ENCODE measurements at regions not wholly inside any gene's neighbourhood (a gene's known extent, or its start where the extent isn't known, plus 50 kb on each side); places are given as distances from the start of the nearest gene placed in this dataset.
A peak's percentile ranks its signal among the peaks of the same experiment; 100 is the strongest.

DNA sequence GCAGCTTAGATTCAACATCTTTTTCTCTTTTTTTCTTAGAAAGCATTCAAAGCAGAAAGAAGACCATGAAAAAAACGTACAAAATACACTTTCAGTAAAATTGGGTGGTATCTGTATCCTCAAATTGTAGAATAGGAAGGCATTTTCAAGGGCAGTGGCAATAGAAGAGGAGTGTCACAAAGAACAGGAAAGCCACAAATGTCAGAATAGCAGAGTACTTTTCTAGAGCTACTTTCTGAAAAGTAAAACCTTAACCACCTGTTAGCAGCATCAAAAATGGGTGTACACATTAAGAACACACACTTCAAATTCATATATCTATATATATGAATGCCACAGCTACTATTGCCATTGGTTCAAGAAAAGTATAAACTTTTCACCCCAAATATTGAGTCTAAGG lies 412.1 kb upstream of the DCN start:
- no peak overlapping the region for H3K27ac Mint-ChIP-seq
- POLR2A ChIA-PET, result no interaction called here
- CTCF ChIA-PET, result no interaction called here
- no peak for DNase-seq
- H3K4me1 Mint-ChIP-seq, result peaks cover 3% of the 10 kb centered on the region
- no peaks in the 10 kb centered on the region for H3K27me3 Mint-ChIP-seq
- peaks cover 4% of the 10 kb centered on the region for H3K36me3 Mint-ChIP-seq (ENCODE audit: low read depth)
- peaks cover 6% of the 10 kb centered on the region for H3K9me3 Mint-ChIP-seq
- no peak overlapping the region for H3K4me3 Mint-ChIP-seq

- peaks cover 6% of the 10 kb centered on the region for H3K4me1 Mint-ChIP-seq
- no peak overlapping the region for H3K27ac Mint-ChIP-seq
- ChIA-PET CTCF (interaction anchor here (1.2 kb wide), 1 partner anchor 14 kb away, joined by 4 read pairs; no protein-coding TSS in a partner anchor), POLR2A (no interaction called here)
- H3K27me3 Mint-ChIP-seq, result no peaks in the 10 kb centered on the region
- DNase-seq, result no peak
- H3K4me3 Mint-ChIP-seq, result no peak overlapping the region
- no peaks in the 10 kb centered on the region for H3K9me3 Mint-ChIP-seq
- no peaks in the 10 kb centered on the region for H3K36me3 Mint-ChIP-seq (ENCODE audit: low read depth)
These were observed 409.0 kb upstream of the DCN start for GRCh38 chr12:91591639-91591987.

DNA sequence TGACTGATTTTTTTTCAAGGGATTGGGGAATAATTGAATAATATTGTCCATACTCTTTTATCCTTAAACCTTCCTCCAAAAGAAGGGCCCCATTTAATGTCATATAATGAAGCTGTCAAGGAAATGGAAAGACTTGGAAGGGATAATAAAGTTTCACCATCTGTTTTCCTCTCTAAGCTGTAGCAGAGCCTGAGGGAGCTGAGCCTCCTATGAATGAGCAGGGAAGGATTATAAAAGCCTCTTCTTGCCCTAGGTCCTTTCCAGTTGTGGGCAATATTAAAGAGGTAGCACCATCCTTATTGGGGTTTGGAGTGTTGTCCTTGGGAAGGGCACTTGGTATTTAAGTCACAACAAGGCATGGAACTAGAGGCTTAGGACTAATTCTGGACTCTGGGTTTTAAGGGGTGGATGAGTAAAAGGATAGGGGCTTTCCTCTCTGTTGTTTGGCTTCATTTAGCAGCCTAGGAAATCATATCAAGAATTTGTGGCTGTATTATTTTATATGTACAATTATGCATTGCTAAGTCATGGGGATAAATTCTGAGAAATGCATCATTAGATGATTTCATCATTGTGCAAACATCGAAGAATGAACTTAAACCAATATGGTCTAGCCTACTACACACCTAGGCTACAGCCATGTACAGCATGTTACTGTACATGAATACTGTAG lies 408.5 kb upstream of the DCN start:
- H3K9me3 Mint-ChIP-seq, result no peaks in the 10 kb centered on the region
- H3K4me3 Mint-ChIP-seq, result no peak overlapping the region
- no peaks in the 10 kb centered on the region for H3K27me3 Mint-ChIP-seq
- no peak overlapping the region for H3K27ac Mint-ChIP-seq
- ChIA-PET POLR2A (no interaction called here), CTCF (interaction anchor here (1.2 kb wide), 1 partner anchor 13 kb away, joined by 4 read pairs; no protein-coding TSS in a partner anchor)
- DNase-seq, result no peak
- no peaks in the 10 kb centered on the region for H3K36me3 Mint-ChIP-seq (ENCODE audit: low read depth)
- peaks cover 6% of the 10 kb centered on the region for H3K4me1 Mint-ChIP-seq

- Mint-ChIP-seq H3K27ac (no peak overlapping the region), H3K27me3 (no peaks in the 10 kb centered on the region), H3K9me3 (no peaks in the 10 kb centered on the region), H3K36me3 (ENCODE audit: low read depth) (no peaks in the 10 kb centered on the region), H3K4me1 (peaks cover 3% of the 10 kb centered on the region), H3K4me3 (no peak overlapping the region)
- DNase-seq, result no peak
- ChIA-PET POLR2A (no interaction called here), CTCF (no interaction called here)
These were observed 406.3 kb upstream of the DCN start for GRCh38 chr12:91588874-91589454.

DNA sequence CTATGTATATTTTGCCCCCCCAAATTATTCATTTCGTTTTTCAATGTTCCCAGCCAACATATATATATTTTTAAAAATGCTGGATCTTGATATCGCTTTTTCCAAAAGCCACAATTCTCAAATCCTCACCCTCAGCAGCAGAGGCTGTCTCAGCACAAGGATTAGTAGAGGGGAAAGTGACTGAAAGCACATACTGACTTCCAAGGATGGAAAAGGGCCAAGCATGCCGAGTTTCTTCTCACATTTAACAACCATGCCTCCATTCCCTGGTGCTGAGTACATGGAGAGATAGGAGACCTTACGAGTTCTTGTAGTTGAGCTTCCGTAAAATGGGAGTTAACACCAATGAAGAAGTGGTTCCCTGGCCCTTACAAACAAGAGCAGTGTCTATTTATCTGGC lies 403.4 kb upstream of the DCN start:
- ChIA-PET CTCF (interaction anchor here (1.0 kb wide), 1 partner anchor 24 kb away, joined by 3 read pairs; no protein-coding TSS in a partner anchor), POLR2A (no interaction called here)
- Mint-ChIP-seq H3K9me3 (no peaks in the 10 kb centered on the region), H3K4me3 (no peak overlapping the region), H3K27me3 (no peaks in the 10 kb centered on the region), H3K36me3 (ENCODE audit: low read depth) (no peaks in the 10 kb centered on the region), H3K27ac (no peak overlapping the region), H3K4me1 (peaks cover 3% of the 10 kb centered on the region)
- no peak for DNase-seq

DNA sequence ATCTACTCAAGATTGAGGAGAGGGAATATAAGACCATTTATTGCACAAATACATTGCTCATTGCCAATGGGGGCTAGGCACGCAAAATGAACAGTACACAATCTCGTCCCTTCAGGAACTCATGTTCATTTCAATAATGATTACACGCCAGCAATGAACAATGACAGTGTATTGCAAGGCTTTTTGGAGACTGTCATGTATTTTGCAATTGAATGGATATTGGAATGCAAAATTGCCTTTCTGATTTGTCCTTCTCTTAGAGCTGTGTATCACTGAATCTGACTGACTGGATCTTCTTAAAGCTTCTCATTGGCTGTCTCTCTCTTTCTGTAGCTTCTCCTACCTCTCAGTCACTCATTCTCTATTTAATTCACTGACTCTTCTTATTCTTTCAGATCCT lies 400.2 kb upstream of the DCN start:
- ChIA-PET CTCF (interaction anchor here (0.8 to 0.9 kb wide), 2 partner anchors 8 to 21 kb away, joined by 3 read pairs; no protein-coding TSS in a partner anchor), POLR2A (no interaction called here)
- Mint-ChIP-seq H3K9me3 (no peaks in the 10 kb centered on the region), H3K36me3 (ENCODE audit: low read depth) (no peaks in the 10 kb centered on the region), H3K27me3 (no peaks in the 10 kb centered on the region), H3K4me3 (no peak overlapping the region), H3K27ac (no peak overlapping the region), H3K4me1 (peaks cover 5% of the 10 kb centered on the region)
- no peak for DNase-seq

DNA sequence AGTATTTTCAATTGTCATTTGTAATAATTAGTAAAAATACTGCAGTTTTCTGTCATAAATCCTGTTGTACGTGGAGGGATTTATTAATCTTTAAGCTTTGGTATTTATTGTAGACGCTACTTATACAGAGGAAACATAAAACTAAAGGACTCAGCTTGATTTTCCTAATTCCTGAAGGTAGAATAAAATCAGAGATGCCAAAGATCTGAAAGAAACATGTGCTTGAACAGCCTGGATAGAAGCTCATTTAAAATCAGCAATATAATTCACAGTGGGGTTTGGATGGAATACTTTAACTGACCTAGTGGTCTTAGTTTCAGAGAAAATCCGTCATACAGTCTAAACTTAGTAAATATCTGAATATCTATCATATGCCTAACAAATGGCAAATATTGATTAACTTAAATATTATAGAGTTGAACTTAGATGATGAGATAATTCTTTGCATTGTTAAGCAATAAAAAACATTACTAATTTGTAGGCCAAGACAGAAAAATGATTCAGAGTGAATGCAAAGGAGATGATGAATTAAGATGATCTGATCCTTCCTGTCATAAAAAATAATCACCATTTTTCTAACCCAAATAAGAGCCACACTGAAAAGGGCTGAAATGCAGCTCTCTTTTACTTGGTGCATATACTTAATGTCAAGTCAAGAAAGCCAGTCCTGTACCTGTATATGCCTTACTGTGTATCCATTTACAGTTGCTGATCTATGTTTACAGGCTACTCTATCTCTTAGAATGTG lies 397.1 kb upstream of the DCN start:
- POLR2A ChIA-PET, result no interaction called here
- Mint-ChIP-seq H3K27ac (no peak overlapping the region), H3K27me3 (no peaks in the 10 kb centered on the region), H3K9me3 (no peaks in the 10 kb centered on the region), H3K36me3 (ENCODE audit: low read depth) (no peaks in the 10 kb centered on the region), H3K4me1 (peaks cover 8% of the 10 kb centered on the region), H3K4me3 (no peak overlapping the region)
- CTCF ChIA-PET, result interaction anchor here (0.9 to 1.1 kb wide), 2 partner anchors 8 to 192 kb away, joined by 3 read pairs; no protein-coding TSS in a partner anchor
- no peak for DNase-seq

- ChIA-PET CTCF (interaction anchor here (1.3 kb wide), 2 partner anchors 10 to 13 kb away, joined by 3 to 4 read pairs; no protein-coding TSS in a partner anchor), POLR2A (no interaction called here)
- Mint-ChIP-seq H3K4me1 (peaks cover 8% of the 10 kb centered on the region), H3K36me3 (ENCODE audit: low read depth) (no peaks in the 10 kb centered on the region), H3K9me3 (no peaks in the 10 kb centered on the region), H3K27ac (peak overlapping the region; percentile 67), H3K4me3 (peak overlapping the region; percentile 63), H3K27me3 (no peaks in the 10 kb centered on the region)
- DNase-seq, result no peak
These were observed 395.2 kb upstream of the DCN start for GRCh38 chr12:91577586-91578539.

GRCh38 chr12:91576432-91576831 lies 393.8 kb upstream of the DCN start:
- peaks cover 8% of the 10 kb centered on the region for H3K4me1 Mint-ChIP-seq
- DNase-seq, result no peak
- POLR2A ChIA-PET, result no interaction called here
- H3K27me3 Mint-ChIP-seq, result no peaks in the 10 kb centered on the region
- H3K27ac Mint-ChIP-seq, result no peak overlapping the region
- H3K9me3 Mint-ChIP-seq, result no peaks in the 10 kb centered on the region
- no peaks in the 10 kb centered on the region for H3K36me3 Mint-ChIP-seq (ENCODE audit: low read depth)
- H3K4me3 Mint-ChIP-seq, result no peak overlapping the region
- CTCF ChIA-PET, result interaction anchor here (0.5 kb wide), 1 partner anchor 1032 kb away, joined by 3 read pairs; no protein-coding TSS in a partner anchor

DNA sequence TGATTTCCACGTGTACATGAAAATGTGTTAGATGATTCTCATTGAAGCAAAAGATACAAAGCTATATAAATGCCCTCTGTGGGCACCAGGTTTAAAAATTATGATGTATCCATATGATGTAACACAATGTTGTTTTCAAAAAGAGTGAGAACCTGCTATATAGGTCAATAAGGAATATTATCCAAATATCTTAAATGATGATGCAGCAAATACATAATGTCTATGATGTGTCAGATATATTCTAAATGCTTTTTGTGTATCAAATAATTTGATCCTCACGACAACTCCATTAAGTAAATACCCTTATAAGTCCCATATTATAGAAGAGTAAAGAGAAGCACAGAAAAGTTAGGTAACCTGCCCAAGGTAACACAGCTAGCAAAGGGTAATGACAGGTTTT lies 393.0 kb upstream of the DCN start:
- ChIA-PET POLR2A (no interaction called here), CTCF (interaction anchor here (0.5 to 1.0 kb wide), 2 partner anchors 7 to 1033 kb away, joined by 3 read pairs; no protein-coding TSS in a partner anchor)
- H3K27me3 Mint-ChIP-seq, result no peaks in the 10 kb centered on the region

GRCh38 chr12:91574975-91575374 lies 392.4 kb upstream of the DCN start:
- Mint-ChIP-seq H3K4me3 (no peak overlapping the region), H3K4me1 (peaks cover 8% of the 10 kb centered on the region), H3K36me3 (ENCODE audit: low read depth) (no peaks in the 10 kb centered on the region), H3K27me3 (no peaks in the 10 kb centered on the region), H3K9me3 (no peaks in the 10 kb centered on the region), H3K27ac (no peak overlapping the region)
- CTCF ChIA-PET, result interaction anchor here (0.6 to 1.0 kb wide), 2 partner anchors 8 to 1193 kb away, joined by 3 to 4 read pairs; no protein-coding TSS in a partner anchor
- no peak for DNase-seq
- POLR2A ChIA-PET, result no interaction called here

More for the DNA sequence above, 393.0 kb upstream of the DCN start:
- Mint-ChIP-seq H3K27ac (no peak overlapping the region), H3K36me3 (ENCODE audit: low read depth) (no peaks in the 10 kb centered on the region), H3K9me3 (no peaks in the 10 kb centered on the region), H3K4me3 (no peak overlapping the region), H3K4me1 (peaks cover 8% of the 10 kb centered on the region)
- no peak for DNase-seq

DNA sequence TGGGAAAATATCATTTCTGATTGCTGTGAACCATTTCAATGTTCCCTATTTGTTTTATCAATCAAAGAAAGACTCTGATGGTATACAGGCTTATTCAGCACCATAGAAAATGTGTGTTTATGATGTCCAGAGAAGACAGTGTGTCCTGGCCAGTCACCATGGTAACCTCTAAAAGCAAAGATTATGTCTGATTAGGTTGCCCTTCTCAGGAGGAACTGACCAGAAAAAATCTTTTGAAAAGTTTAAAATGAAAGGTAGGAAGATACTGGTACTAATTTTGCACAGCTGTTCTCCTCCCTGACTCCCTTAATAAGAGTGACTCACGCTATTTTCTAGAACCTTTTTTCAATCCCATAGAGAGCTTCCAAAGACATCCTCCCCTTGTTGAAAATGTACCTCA lies 391.8 kb upstream of the DCN start:
- H3K9me3 Mint-ChIP-seq, result no peaks in the 10 kb centered on the region
- no peak for DNase-seq

More for the DNA sequence above, 391.8 kb upstream of the DCN start:
- H3K27me3 Mint-ChIP-seq, result no peaks in the 10 kb centered on the region
- peaks cover 8% of the 10 kb centered on the region for H3K4me1 Mint-ChIP-seq
- ChIA-PET POLR2A (no interaction called here), CTCF (interaction anchor here (0.6 to 1.0 kb wide), 2 partner anchors 9 to 1194 kb away, joined by 3 to 4 read pairs; no protein-coding TSS in a partner anchor)
- no peaks in the 10 kb centered on the region for H3K36me3 Mint-ChIP-seq (ENCODE audit: low read depth)
- no peak overlapping the region for H3K27ac Mint-ChIP-seq
- H3K4me3 Mint-ChIP-seq, result no peak overlapping the region

All from activated CD4-positive, alpha-beta T cell treated with anti-CD3 and anti-CD28 coated beads, Interleukin-2, amount 10 ng/mL, durations not matched to agents 7 days and 5 days (primary cell).